ENCODE measurements at regions not wholly inside any gene's neighbourhood (a gene's known extent, or its start where the extent isn't known, plus 50 kb on each side); places are given as distances from the start of the nearest gene placed in this dataset.

GRCh38 chr10:91339729-91340128 lies 70.4 kb upstream of the HECTD2 start:
- Mint-ChIP-seq H3K4me3 (no peak overlapping the region), H3K27ac (no peak overlapping the region), H3K9me3 (peaks cover 7% of the 10 kb centered on the region), H3K4me1 (peaks cover 4% of the 10 kb centered on the region; the same call in 1 of the 2 replicates), H3K36me3 (no peaks in the 10 kb centered on the region), H3K27me3 (ENCODE audit: low read depth) (no peaks in the 10 kb centered on the region)
- POLR2A ChIA-PET = no interaction called here
- TF ChIP-seq CREM (CRISPR knock-in tag; IDR thresholded peaks at IDR 0.05) = no peak
- no peak for TF ChIP-seq TP53 (CRISPR knock-in tag; IDR thresholded peaks at IDR 0.05)
- no peak for TF ChIP-seq IRF2 (CRISPR knock-in tag; IDR thresholded peaks at IDR 0.05; ENCODE audit: borderline replicate concordance, low read depth)
- no peak for TF ChIP-seq ZNF232 (CRISPR knock-in tag; IDR thresholded peaks at IDR 0.05)
- TF ChIP-seq FOXJ3 (CRISPR knock-in tag; IDR thresholded peaks at IDR 0.05; ENCODE audit: borderline replicate concordance) = no peak
- TF ChIP-seq, protein P1, sequence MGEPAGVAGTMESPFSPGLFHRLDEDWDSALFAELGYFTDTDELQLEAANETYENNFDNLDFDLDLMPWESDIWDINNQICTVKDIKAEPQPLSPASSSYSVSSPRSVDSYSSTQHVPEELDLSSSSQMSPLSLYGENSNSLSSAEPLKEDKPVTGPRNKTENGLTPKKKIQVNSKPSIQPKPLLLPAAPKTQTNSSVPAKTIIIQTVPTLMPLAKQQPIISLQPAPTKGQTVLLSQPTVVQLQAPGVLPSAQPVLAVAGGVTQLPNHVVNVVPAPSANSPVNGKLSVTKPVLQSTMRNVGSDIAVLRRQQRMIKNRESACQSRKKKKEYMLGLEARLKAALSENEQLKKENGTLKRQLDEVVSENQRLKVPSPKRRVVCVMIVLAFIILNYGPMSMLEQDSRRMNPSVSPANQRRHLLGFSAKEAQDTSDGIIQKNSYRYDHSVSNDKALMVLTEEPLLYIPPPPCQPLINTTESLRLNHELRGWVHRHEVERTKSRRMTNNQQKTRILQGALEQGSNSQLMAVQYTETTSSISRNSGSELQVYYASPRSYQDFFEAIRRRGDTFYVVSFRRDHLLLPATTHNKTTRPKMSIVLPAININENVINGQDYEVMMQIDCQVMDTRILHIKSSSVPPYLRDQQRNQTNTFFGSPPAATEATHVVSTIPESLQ (CRISPR knock-in tag; IDR thresholded peaks at IDR 0.05) = no peak
- TF ChIP-seq FOXP1 (CRISPR knock-in tag; IDR thresholded peaks at IDR 0.05; ENCODE audit: borderline replicate concordance) = no peak
- TF ChIP-seq STAT6 (CRISPR knock-in tag; conservative IDR thresholded peaks at IDR 0.05; ENCODE audit: low read depth) = no peak
- no peak for TF ChIP-seq NFE2L1 (CRISPR knock-in tag; IDR thresholded peaks at IDR 0.05)
- DNase-seq (ENCODE audit: low spot score) (no peak), ATAC-seq (no peak)
- CTCF ChIA-PET = no interaction called here

DNA sequence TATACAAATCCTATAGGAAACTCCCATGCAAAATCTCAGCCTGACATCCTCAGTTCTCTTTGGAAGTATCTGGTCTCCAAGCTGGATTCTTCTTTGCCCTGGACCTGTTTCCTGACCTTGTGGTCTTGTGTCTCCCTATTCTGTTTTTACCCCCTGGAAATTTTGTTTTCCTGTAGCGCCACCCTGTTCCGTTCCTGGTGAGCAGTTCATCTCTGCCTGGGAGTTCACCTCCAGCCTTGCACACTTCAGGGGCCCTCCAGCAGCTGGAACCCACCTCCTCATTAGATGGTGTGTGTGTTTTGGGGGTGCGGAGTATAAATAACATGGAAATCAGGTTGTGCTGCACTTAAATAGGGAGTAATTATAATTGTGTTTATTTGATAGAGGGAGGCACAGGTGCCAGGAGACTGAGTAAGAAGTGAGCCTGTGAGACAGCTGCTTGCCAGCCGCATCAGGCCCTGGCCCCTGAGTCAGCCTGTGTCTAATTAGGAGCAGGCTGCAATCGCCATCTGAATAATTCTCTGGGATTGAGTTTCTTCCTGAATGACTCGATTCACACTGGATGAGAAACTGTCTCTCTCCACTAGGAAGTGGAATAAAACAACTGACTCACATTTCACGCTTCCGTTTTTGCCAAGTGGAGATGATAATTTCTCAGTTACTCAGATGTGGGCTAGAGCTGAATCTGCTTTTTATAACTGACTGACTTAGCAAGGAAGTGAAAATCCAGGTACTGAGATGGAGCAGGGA lies 69.4 kb upstream of the HECTD2 start:
- DNase-seq (ENCODE audit: low spot score) = no peak
- H3K27ac Mint-ChIP-seq = no peak overlapping the region; the same call in 1 of the 2 replicates
- TF ChIP-seq SMAD3 (CRISPR knock-in tag; IDR thresholded peaks at IDR 0.05; ENCODE audit: borderline replicate concordance) = no peak
- TF ChIP-seq JUN (CRISPR knock-in tag; IDR thresholded peaks at IDR 0.05) = no peak
- no peak for TF ChIP-seq TCF7 (CRISPR knock-in tag; IDR thresholded peaks at IDR 0.05; ENCODE audit: low read depth)
- TF ChIP-seq IRF2 (CRISPR knock-in tag; IDR thresholded peaks at IDR 0.05; ENCODE audit: borderline replicate concordance, low read depth) = no peak
- TF ChIP-seq TP53 (CRISPR knock-in tag; IDR thresholded peaks at IDR 0.05) = no peak
- no peak for TF ChIP-seq CBFB (CRISPR knock-in tag; IDR thresholded peaks at IDR 0.05; ENCODE audit: low read depth)
- no peak for TF ChIP-seq STAT6 (CRISPR knock-in tag; conservative IDR thresholded peaks at IDR 0.05; ENCODE audit: low read depth)
- no peak for TF ChIP-seq ZNF138 (CRISPR knock-in tag; conservative IDR thresholded peaks at IDR 0.05)
- no peak for TF ChIP-seq E2F4 (CRISPR knock-in tag; IDR thresholded peaks at IDR 0.05; ENCODE audit: borderline replicate concordance, low read depth)
- TF ChIP-seq ZNF416 (CRISPR knock-in tag; IDR thresholded peaks at IDR 0.05) = no peak
- TF ChIP-seq MXD4 (CRISPR knock-in tag; IDR thresholded peaks at IDR 0.05; ENCODE audit: borderline replicate concordance) = no peak
- TF ChIP-seq ZBTB43 (CRISPR knock-in tag; IDR thresholded peaks at IDR 0.05) = no peak
- no peak for TF ChIP-seq ATF3 (CRISPR knock-in tag; conservative IDR thresholded peaks at IDR 0.05)
- no peak for ATAC-seq
- POLR2A ChIA-PET = no interaction called here
- peaks cover 4% of the 10 kb centered on the region; the same call in 1 of the 2 replicates for H3K4me1 Mint-ChIP-seq
- no peaks in the 10 kb centered on the region for H3K36me3 Mint-ChIP-seq
- no peak overlapping the region for H3K4me3 Mint-ChIP-seq
- no peaks in the 10 kb centered on the region for H3K27me3 Mint-ChIP-seq (ENCODE audit: low read depth)
- H3K9me3 Mint-ChIP-seq = peaks cover 8% of the 10 kb centered on the region
- CTCF ChIA-PET = interaction anchor here (1.0 kb wide), 1 partner anchor 42 kb away, joined by 4 read pairs; no protein-coding TSS in a partner anchor

All from WTC11 (cell line).